ENCODE measurements at regions not wholly inside any gene's neighbourhood (a gene's known extent, or its start where the extent isn't known, plus 50 kb on each side); places are given as distances from the start of the nearest gene placed in this dataset.

- TF ChIP-seq CTCF (IDR thresholded peaks at IDR 0.05; ENCODE audit: low read depth, low read length) = no peak
- in situ Hi-C loops (cut with HindIII; ENCODE audit: low sequenced_read_pairs) = no loop called here
- no peak overlapping the region for H3K4me3 ChIP-seq (ENCODE audit: low read depth, low read length)
- DNase-seq (ENCODE audit: low read depth, low spot score) = no peak
Observed at GRCh38 chr7:130970196-130970595, 236.2 kb upstream of the KLF14 start.

GRCh38 chr7:130970696-130971095, 236.7 kb upstream of the KLF14 start:
- no peak overlapping the region for H3K4me3 ChIP-seq (ENCODE audit: low read depth, low read length)
- no peak for DNase-seq (ENCODE audit: low read depth, low spot score)
- in situ Hi-C loops (cut with HindIII; ENCODE audit: low sequenced_read_pairs) = no loop called here
- no peak for TF ChIP-seq CTCF (IDR thresholded peaks at IDR 0.05; ENCODE audit: low read depth, low read length)

GRCh38 chr7:130971297-130971696, 237.3 kb upstream of the KLF14 start:
- DNase-seq (ENCODE audit: low read depth, low spot score) = no peak
- H3K4me3 ChIP-seq (ENCODE audit: low read depth, low read length) = no peak overlapping the region
- TF ChIP-seq CTCF (IDR thresholded peaks at IDR 0.05; ENCODE audit: low read depth, low read length) = no peak
- in situ Hi-C loops (cut with HindIII; ENCODE audit: low sequenced_read_pairs) = no loop called here

GRCh38 chr7:130972201-130972600, 238.2 kb upstream of the KLF14 start:
- no peak for DNase-seq (ENCODE audit: low read depth, low spot score)
- in situ Hi-C loops (cut with HindIII; ENCODE audit: low sequenced_read_pairs) = no loop called here
- no peak overlapping the region for H3K4me3 ChIP-seq (ENCODE audit: low read depth, low read length)
- no peak for TF ChIP-seq CTCF (IDR thresholded peaks at IDR 0.05; ENCODE audit: low read depth, low read length)

- in situ Hi-C loops (cut with HindIII; ENCODE audit: low sequenced_read_pairs) = no loop called here
- no peak for TF ChIP-seq CTCF (IDR thresholded peaks at IDR 0.05; ENCODE audit: low read depth, low read length)
- no peak overlapping the region for H3K4me3 ChIP-seq (ENCODE audit: low read depth, low read length)
- DNase-seq (ENCODE audit: low read depth, low spot score) = no peak
Observed at GRCh38 chr7:130973637-130974036, 239.6 kb upstream of the KLF14 start.

- TF ChIP-seq CTCF (IDR thresholded peaks at IDR 0.05; ENCODE audit: low read depth, low read length) = no peak
- no peak overlapping the region for H3K4me3 ChIP-seq (ENCODE audit: low read depth, low read length)
- DNase-seq (ENCODE audit: low read depth, low spot score) = no peak
- in situ Hi-C loops (cut with HindIII; ENCODE audit: low sequenced_read_pairs) = no loop called here
Observed at GRCh38 chr7:130974169-130974568, 240.2 kb upstream of the KLF14 start.

- in situ Hi-C loops (cut with HindIII; ENCODE audit: low sequenced_read_pairs) = no loop called here
- no peak for DNase-seq (ENCODE audit: low read depth, low spot score)
- no peak overlapping the region for H3K4me3 ChIP-seq (ENCODE audit: low read depth, low read length)
- TF ChIP-seq CTCF (IDR thresholded peaks at IDR 0.05; ENCODE audit: low read depth, low read length) = no peak
Observed at GRCh38 chr7:130974794-130975193, 240.8 kb upstream of the KLF14 start.
